K562 (cell line): ENCODE measurements at regions not wholly inside any gene's neighbourhood (a gene's known extent, or its start where the extent isn't known, plus 50 kb on each side); places are given as distances from the start of the nearest gene placed in this dataset.

Source experiments
- ATAC-seq: fragments of 200-7000 bp; cut with Tn5 transposase; 3 replicates; pipeline ENCODE4 v1.9.1; 2020; ENCODE audit warnings: moderate library complexity
- BruUV-seq: library from RNA; stranded (reverse); fragments of 400-500 nt; replicated peaks from 2 replicates; lab custom pipeline; 2021; lab: Mats Ljungman, UMichigan
- CTCF ChIA-PET: fragments of 300-600 bp; formaldehyde crosslinking; extraction: SDS; loops from one replicate; lab custom pipeline; 2021; ENCODE audit warnings: low intra/inter-chr PET ratio; lab: Yijun Ruan, JAX
- POLR2A ChIA-PET: fragments of 300-600, 350-650 bp; sonication (Branson Sonifier 250); formaldehyde crosslinking; extraction: SDS; loops from one replicate; lab custom pipeline; 2021; ENCODE audit warnings: antibody characterized with exemption, inconsistent platforms; lab: Yijun Ruan, JAX
- DNase-seq, 4 experiments: peaks; one replicate each; pipeline versions ENCODE4 v3.0.0 to v3.0.0-alpha.2; 2011 to 2018; ENCODE audit warnings: low spot score in 3 of 4, mixed read lengths in 3 of 4; ENCODE audit errors: extremely low read depth in 1 of 4
- FAIRE-seq: peaks from 2 replicates; lab custom pipeline; 2011; peaks lifted over from hg19 to GRCh38; lab: Jason Lieb, UNC
- H2AFZ ChIP-seq: 2 replicates; pipeline ENCODE4 v1.6.0; 2011; ENCODE audit warnings: low read depth, low read length, control low read depth, inconsistent platforms
- H3K27ac ChIP-seq: fragments of 200-600 bp; 3 replicates; pipeline ENCODE4 v1.8.0; 2011; ENCODE audit warnings: low read depth, mild to moderate bottlenecking, control low read depth, inconsistent platforms, low read length, moderate library complexity, mixed read lengths; ENCODE audit errors: extremely low read depth
- H3K27me3 ChIP-seq, 2 experiments: fragments of 300-600 bp in 1 of 2; 2 replicates in 1 of 2; 3 replicates in 1 of 2; pipeline versions ENCODE4 v1.6.0 to v1.8.0; 2011; ENCODE audit warnings: inconsistent platforms in 2 of 2, low read length in 2 of 2, mild to moderate bottlenecking in 1 of 2, mixed read lengths in 1 of 2, moderate library complexity in 1 of 2; ENCODE audit not compliant: control insufficient read depth in 2 of 2, insufficient read depth in 2 of 2
- H3K36me3 ChIP-seq: fragments of 300-600 bp; 3 replicates; pipeline ENCODE4 v1.8.0; 2011; ENCODE audit warnings: mild to moderate bottlenecking, low read length, inconsistent platforms; ENCODE audit not compliant: control insufficient read depth, insufficient read depth
- H3K4me1 ChIP-seq, 2 experiments: fragments of 200-600 bp in 1 of 2; replicated peaks in 1 of 2; 2 replicates in 1 of 2; 3 replicates in 1 of 2; pipeline versions ENCODE4 v1.5.1 to v1.8.0; 2011; ENCODE audit warnings: inconsistent platforms in 2 of 2, low read length in 2 of 2, mild to moderate bottlenecking in 1 of 2, mixed read lengths in 1 of 2, moderate library complexity in 1 of 2; ENCODE audit not compliant: control insufficient read depth in 2 of 2, insufficient read depth in 2 of 2
- H3K4me2 ChIP-seq: 2 replicates; pipeline ENCODE4 v1.6.1; 2011; ENCODE audit warnings: low read length, control low read depth, inconsistent platforms, mixed read lengths; ENCODE audit not compliant: insufficient read depth
- H3K4me3 ChIP-seq: fragments of 200-600 bp; sonication (generic), shearing (Covaris generic); 2 replicates; pipeline ENCODE4 v1.5.1; 2016; ENCODE audit warnings: control low read depth, inconsistent platforms
- H3K79me2 ChIP-seq: fragments of 200-600 bp; 3 replicates; pipeline ENCODE4 v1.8.0; 2011; ENCODE audit warnings: low read length, inconsistent platforms; ENCODE audit not compliant: control insufficient read depth, insufficient read depth
- H3K9ac ChIP-seq, 2 experiments: 2 replicates each; pipeline versions ENCODE4 v1.6.0 to v1.6.1; 2011; ENCODE audit warnings: low read depth in 2 of 2, low read length in 2 of 2, control low read depth in 1 of 2, inconsistent platforms in 1 of 2, mild to moderate bottlenecking in 1 of 2, mixed read lengths in 1 of 2; ENCODE audit not compliant: insufficient read depth in 1 of 2
- H3K9me1 ChIP-seq: one replicate; pipeline ENCODE4 v1.6.0; 2011; ENCODE audit warnings: inconsistent platforms, mild to moderate bottlenecking, low read length, moderate library complexity; ENCODE audit not compliant: control insufficient read depth, insufficient read depth
- H3K9me3 ChIP-seq: replicated peaks from 2 replicates; pipeline ENCODE4 v1.5.1; 2011; ENCODE audit warnings: low read depth, low read length, inconsistent platforms; ENCODE audit not compliant: control insufficient read depth, insufficient read depth
- H4K20me1 ChIP-seq: replicated peaks from 2 replicates; pipeline ENCODE4 v1.6.1; 2011; ENCODE audit warnings: low read length, inconsistent platforms, mixed read lengths; ENCODE audit not compliant: control insufficient read depth, insufficient read depth
- CREB1 ChIP-seq, 2 experiments: sonication (generic) in 1 of 2; formaldehyde crosslinking in 1 of 2; IDR thresholded peaks; 2 replicates each; pipeline versions ENCODE4 v1.6.1 to v1.8.0; 2012 to 2022; ENCODE audit warnings: inconsistent platforms in 1 of 2, mild to moderate bottlenecking in 1 of 2, missing genetic modification reagents in 1 of 2, moderate library complexity in 1 of 2
- CREM ChIP-seq: IDR thresholded peaks from 2 replicates; pipeline ENCODE4 v1.6.1; 2014; ENCODE audit warnings: antibody characterized with exemption, low read depth
- E2F8 ChIP-seq: fragments of 450-650 bp; IDR thresholded peaks from 2 replicates; pipeline ENCODE4 v1.7.1; 2018; ENCODE audit warnings: mild to moderate bottlenecking, low read depth; ENCODE audit not compliant: partially characterized antibody
- EGR1 ChIP-seq: fragments of 450-650 bp; conservative IDR thresholded peaks from 2 replicates; pipeline ENCODE4 v1.6.1; 2017; ENCODE audit warnings: mild to moderate bottlenecking
- POU5F1 ChIP-seq: fragments of 150-350 bp; IDR thresholded peaks from 2 replicates; pipeline ENCODE4 v1.6.1; 2014; ENCODE audit warnings: borderline replicate concordance, low read length, low read depth, mild to moderate bottlenecking; ENCODE audit not compliant: partially characterized antibody
- PREB ChIP-seq: sonication (generic); formaldehyde crosslinking; IDR thresholded peaks from 2 replicates; pipeline ENCODE4 v1.8.1; 2023; ENCODE audit warnings: mild to moderate bottlenecking, missing genetic modification reagents
- RNF219 ChIP-seq: fragments of 250-450 bp; sonication (Bioruptor Pico); IDR thresholded peaks from 2 replicates; pipeline ENCODE4 v1.5.0; 2022; ENCODE audit warnings: mild to moderate bottlenecking
- SAFB ChIP-seq: fragments of 200-400 bp; formaldehyde crosslinking; IDR thresholded peaks from 2 replicates; pipeline ENCODE4 v1.6.1; 2017; ENCODE audit warnings: low read depth, low read length, borderline replicate concordance
- ZBTB2 ChIP-seq: fragments of 450-650 bp; IDR thresholded peaks from 2 replicates; pipeline ENCODE4 v1.6.1; 2016; ENCODE audit warnings: antibody characterized with exemption
- ZNF311 ChIP-seq: fragments of 250-450 bp; sonication (Bioruptor Pico); IDR thresholded peaks from 2 replicates; pipeline ENCODE4 v1.4.0; 2020; ENCODE audit warnings: mild to moderate bottlenecking, moderate library complexity
- ZNF668 ChIP-seq: fragments of 250-450 bp; sonication (Bioruptor Pico); IDR thresholded peaks from 2 replicates; pipeline ENCODE4 v1.8.0; 2022; ENCODE audit warnings: mild to moderate bottlenecking, inconsistent platforms
- WGBS: fragments of 100-300 bp; shearing (Covaris generic); methylation state at CpG from one replicate; pipeline ENCODE4 v1.1.6; 2016; ENCODE audit warnings: low coverage, mixed read lengths; ENCODE audit not compliant: insufficient coverage; ENCODE audit errors: missing lambda C conversion rate; 5-methylcytosine and 5-hydroxymethylcytosine counted together
- in situ Hi-C: fragments of 300-500 bp; cut with MboI; formaldehyde crosslinking; loops from 4 replicates; pipeline ENCODE4 v1.15.0; 2018; ENCODE audit warnings: inconsistent platforms, mixed read lengths
- intact Hi-C: fragments of 100-400 bp; cut with micrococcal nuclease; formaldehyde crosslinking; loops from 2 replicates; pipeline ENCODE4 v1.14.2; 2022

- DNase-seq, result no peak
- H3K36me3 ChIP-seq, result no peaks in the 10 kb centered on the region
- H2AFZ ChIP-seq, result no peak overlapping the region
- H3K9me1 ChIP-seq, result no peaks in the 10 kb centered on the region
- H3K4me3 ChIP-seq, result no peak overlapping the region
- TF ChIP-seq RNF219 (CRISPR knock-in tag) (no peak), CREM (no peak), ZNF668 (CRISPR knock-in tag) (no peak), ZNF311 (no peak), EGR1 (no peak), SAFB (no peak), E2F8 (no peak), CREB1 (IDR thresholded peaks at IDR 0.05) (no peak), CREB1 (CRISPR knock-in tag; IDR thresholded peaks at IDR 0.05) (no peak), ZBTB2 (no peak), PREB (CRISPR knock-in tag) (no peak), POU5F1 (no peak)
- TF ChIP-seq, all 486 proteins: peak for 0
- FAIRE-seq, result no peak
- no peak for ATAC-seq
- BruUV-seq, result no TSS peak
- no peaks in the 10 kb centered on the region for H3K27me3 ChIP-seq
- H3K27ac ChIP-seq, result no peak overlapping the region
- H3K4me1 ChIP-seq, result no peaks in the 10 kb centered on the region
- H4K20me1 ChIP-seq, result no peaks in the 10 kb centered on the region
- H3K9me3 ChIP-seq, result no peaks in the 10 kb centered on the region
- no peak overlapping the region for H3K4me2 ChIP-seq
- in situ Hi-C loops (no loop called here), intact Hi-C loops (no loop called here)
- H3K9ac ChIP-seq, result no peak overlapping the region
- WGBS, result 0% methylated on average over 8 of the region's 8 CpGs
- no peaks in the 10 kb centered on the region for H3K79me2 ChIP-seq
- ChIA-PET POLR2A (no interaction called here), CTCF (no interaction called here)
Measured at GRCh38 chr21:16974060-16974459, 538.8 kb upstream of the CXADR start.
